WERI-Rb-1 (cell line): ENCODE measurements at regions not wholly inside any gene's neighbourhood (a gene's known extent, or its start where the extent isn't known, plus 50 kb on each side); places are given as distances from the start of the nearest gene placed in this dataset.

ENCODE experiments used
- DNase-seq: peaks from one replicate; pipeline ENCODE4 v3.0.0-alpha.2; 2020
- H3K27ac ChIP-seq: fragments of 250-450 bp; sonication (Bioruptor Pico); 2 replicates; pipeline ENCODE4 v1.5.1; 2020; ENCODE audit warnings: mild to moderate bottlenecking, moderate library complexity
- H3K27me3 ChIP-seq: fragments of 250-450 bp; sonication (Bioruptor Pico); 2 replicates; pipeline ENCODE4 v1.5.1; 2021; ENCODE audit warnings: mild to moderate bottlenecking, low read depth, moderate library complexity; ENCODE audit not compliant: insufficient read depth, severe bottlenecking
- H3K36me3 ChIP-seq: fragments of 250-450 bp; sonication (Bioruptor Pico); 2 replicates; pipeline ENCODE4 v1.5.1; 2020; ENCODE audit warnings: mild to moderate bottlenecking, moderate library complexity
- H3K4me3 ChIP-seq: 2 replicates; pipeline ENCODE4 v1.5.1; 2011; ENCODE audit warnings: low read depth, mild to moderate bottlenecking, control low read depth, low read length
- H3K9me3 ChIP-seq: fragments of 250-450 bp; sonication (Bioruptor Pico); 2 replicates; pipeline ENCODE4 v1.5.1; 2021; ENCODE audit warnings: mild to moderate bottlenecking, moderate library complexity; ENCODE audit not compliant: severe bottlenecking
- CTCF ChIP-seq: IDR thresholded peaks from 2 replicates; pipeline ENCODE4 v1.5.1; 2011; ENCODE audit warnings: low read depth, mild to moderate bottlenecking, control low read depth, inconsistent platforms, low read length

GRCh38 chr21:36575306-36575705 is 95.4 kb upstream of the CLDN14 start:
- no peak for DNase-seq
- H3K4me3 ChIP-seq: no peak overlapping the region
- no peaks in the 10 kb centered on the region for H3K36me3 ChIP-seq
- no peaks in the 10 kb centered on the region for H3K27me3 ChIP-seq
- H3K9me3 ChIP-seq: peaks cover 19% of the 10 kb centered on the region
- no peak overlapping the region for H3K27ac ChIP-seq
- TF ChIP-seq CTCF: no peak

- DNase-seq: no peak
- no peak for TF ChIP-seq CTCF
- Histone ChIP-seq H3K27ac (no peak overlapping the region), H3K9me3 (peaks cover 19% of the 10 kb centered on the region), H3K4me3 (no peak overlapping the region), H3K27me3 (no peaks in the 10 kb centered on the region), H3K36me3 (no peaks in the 10 kb centered on the region)
Observed at GRCh38 chr21:36576441-36576840, 96.5 kb upstream of the CLDN14 start.

- Histone ChIP-seq H3K4me3 (no peak overlapping the region), H3K36me3 (no peaks in the 10 kb centered on the region), H3K9me3 (peaks cover 13% of the 10 kb centered on the region), H3K27ac (no peak overlapping the region), H3K27me3 (no peaks in the 10 kb centered on the region)
- DNase-seq: no peak
- TF ChIP-seq CTCF: no peak
Observed at GRCh38 chr21:36579898-36580297, 100.0 kb upstream of the CLDN14 start.

- DNase-seq: no peak
Observed at GRCh38 chr21:36582271-36582670, 102.3 kb upstream of the CLDN14 start.

GRCh38 chr21:36583591-36583990 is 103.7 kb upstream of the CLDN14 start:
- no peak overlapping the region for H3K4me3 ChIP-seq
- no peaks in the 10 kb centered on the region for H3K27me3 ChIP-seq
- no peak for DNase-seq
- H3K27ac ChIP-seq: no peak overlapping the region
- H3K9me3 ChIP-seq: peaks cover 3% of the 10 kb centered on the region
- no peaks in the 10 kb centered on the region for H3K36me3 ChIP-seq
- TF ChIP-seq CTCF: no peak

More at GRCh38 chr21:36582271-36582670, 102.3 kb upstream of the CLDN14 start:
- H3K27ac ChIP-seq: no peak overlapping the region
- no peaks in the 10 kb centered on the region for H3K27me3 ChIP-seq
- no peak for TF ChIP-seq CTCF
- peaks cover 12% of the 10 kb centered on the region for H3K9me3 ChIP-seq
- no peaks in the 10 kb centered on the region for H3K36me3 ChIP-seq
- H3K4me3 ChIP-seq: no peak overlapping the region
